NT2/D1 (cell line): ENCODE measurements at regions not wholly inside any gene's neighbourhood (a gene's known extent, or its start where the extent isn't known, plus 50 kb on each side); places are given as distances from the start of the nearest gene placed in this dataset.

ENCODE experiments used
- SUZ12 ChIP-seq: IDR thresholded peaks from 2 replicates; pipeline ENCODE4 v1.6.1; 2011; ENCODE audit not compliant: insufficient read length, insufficient read depth; ENCODE audit errors: extremely low read depth
- YY1 ChIP-seq: IDR thresholded peaks from 2 replicates; pipeline ENCODE4 v1.6.1; 2011; ENCODE audit not compliant: insufficient read length, insufficient read depth
- ZNF274 ChIP-seq: IDR thresholded peaks from 2 replicates; pipeline ENCODE4 v1.6.1; 2011; ENCODE audit warnings: mild to moderate bottlenecking, low read depth, low read length

DNA sequence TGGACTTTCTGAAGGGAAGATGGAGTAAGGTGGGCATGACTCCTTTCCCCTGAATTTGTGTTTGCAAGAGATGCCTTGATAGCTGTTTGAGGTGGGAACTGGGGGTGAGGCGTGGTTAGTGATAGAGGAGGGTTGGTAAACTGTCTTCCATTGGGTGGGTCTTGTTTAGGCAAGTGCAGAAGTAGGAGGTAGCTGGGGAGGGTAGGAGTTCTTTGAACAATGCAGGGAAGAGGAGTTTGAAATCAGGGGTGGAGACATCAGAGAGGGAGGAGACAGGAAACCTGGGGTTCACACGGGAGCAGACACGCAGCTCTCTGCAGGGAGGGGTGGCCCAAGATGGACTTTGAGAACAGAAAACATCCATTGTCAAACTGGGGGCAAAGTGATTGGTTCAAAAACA, 267.1 kb downstream of the TSN start:
- no peak for TF ChIP-seq SUZ12
- TF ChIP-seq ZNF274, result no peak
- no peak for TF ChIP-seq YY1
